GM13977 (cell line): ENCODE measurements at regions not wholly inside any gene's neighbourhood (a gene's known extent, or its start where the extent isn't known, plus 50 kb on each side); places are given as distances from the start of the nearest gene placed in this dataset.

Experiments
- DNase-seq: peaks from one replicate; pipeline ENCODE4 v3.0.0; 2012; ENCODE audit warnings: low spot score
- in situ Hi-C: fragments of 300-500 bp; cut with MboI; formaldehyde crosslinking; loops from one replicate; pipeline ENCODE4 v1.12.0; 2022; ENCODE audit warnings: low sequenced_read_pairs, low pct_unique_long_range_greater_than_20kb, mixed read lengths, inconsistent platforms; ENCODE audit not compliant: unreplicated experiment
- TF ChIP-seq, protein P1 (sequence below): IDR thresholded peaks from 2 replicates; pipeline ENCODE4 v1.5.1; 2012; ENCODE audit warnings: mild to moderate bottlenecking, control low read depth; ENCODE audit not compliant: insufficient read depth; ENCODE audit errors: extremely low read depth, missing control alignments

DNA sequence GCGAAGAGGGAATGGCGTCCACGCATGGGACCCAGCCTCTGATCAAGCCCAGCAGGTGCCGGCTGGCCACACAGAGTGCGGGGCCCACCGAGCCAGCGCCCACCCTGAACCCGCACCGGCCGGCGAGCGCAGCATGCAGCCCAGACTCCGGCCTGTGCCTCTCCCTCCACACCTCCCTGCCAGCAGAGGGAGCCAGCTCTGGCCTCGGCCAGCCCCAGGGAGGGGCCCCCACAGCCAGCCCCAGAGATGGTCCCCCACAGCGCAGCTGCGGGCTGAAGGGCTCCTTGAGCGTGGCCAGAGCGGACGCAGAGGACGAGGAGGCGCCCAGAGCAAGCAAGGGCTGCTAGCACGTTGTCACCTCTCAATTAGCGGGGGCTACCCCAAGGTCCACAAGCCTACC, 904.5 kb downstream of the SLITRK6 start:
- TF ChIP-seq, protein P1, sequence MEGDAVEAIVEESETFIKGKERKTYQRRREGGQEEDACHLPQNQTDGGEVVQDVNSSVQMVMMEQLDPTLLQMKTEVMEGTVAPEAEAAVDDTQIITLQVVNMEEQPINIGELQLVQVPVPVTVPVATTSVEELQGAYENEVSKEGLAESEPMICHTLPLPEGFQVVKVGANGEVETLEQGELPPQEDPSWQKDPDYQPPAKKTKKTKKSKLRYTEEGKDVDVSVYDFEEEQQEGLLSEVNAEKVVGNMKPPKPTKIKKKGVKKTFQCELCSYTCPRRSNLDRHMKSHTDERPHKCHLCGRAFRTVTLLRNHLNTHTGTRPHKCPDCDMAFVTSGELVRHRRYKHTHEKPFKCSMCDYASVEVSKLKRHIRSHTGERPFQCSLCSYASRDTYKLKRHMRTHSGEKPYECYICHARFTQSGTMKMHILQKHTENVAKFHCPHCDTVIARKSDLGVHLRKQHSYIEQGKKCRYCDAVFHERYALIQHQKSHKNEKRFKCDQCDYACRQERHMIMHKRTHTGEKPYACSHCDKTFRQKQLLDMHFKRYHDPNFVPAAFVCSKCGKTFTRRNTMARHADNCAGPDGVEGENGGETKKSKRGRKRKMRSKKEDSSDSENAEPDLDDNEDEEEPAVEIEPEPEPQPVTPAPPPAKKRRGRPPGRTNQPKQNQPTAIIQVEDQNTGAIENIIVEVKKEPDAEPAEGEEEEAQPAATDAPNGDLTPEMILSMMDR, result peak; percentile 21
- in situ Hi-C loops, result loop anchor here (10.0 kb wide), 1 partner anchor 900 kb away; the partner anchor contains the start of gene SLITRK6
- DNase-seq, result no peak

- DNase-seq, result no peak
- TF ChIP-seq, protein P1, result no peak
- in situ Hi-C loops, result no loop called here
Measured at GRCh38 chr13:84885868-84886267, 913.4 kb downstream of the SLITRK6 start.

DNA sequence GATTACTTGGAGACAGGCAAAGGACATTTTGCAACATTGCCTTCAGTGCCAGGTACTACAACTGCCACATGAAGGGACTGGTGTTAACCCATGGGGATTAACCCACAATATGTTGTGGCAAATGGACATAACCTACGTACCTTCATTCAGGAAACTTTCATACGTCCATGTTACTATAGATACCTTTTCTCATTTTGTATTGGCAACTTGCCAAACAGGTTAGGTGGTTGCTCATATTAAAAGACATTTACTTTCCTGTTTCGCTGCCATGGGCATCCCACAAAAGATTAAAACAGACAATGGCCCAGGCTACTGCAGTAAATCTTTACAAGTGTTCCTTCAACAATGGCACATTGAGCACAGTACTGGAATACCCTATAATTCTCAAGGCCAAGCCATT, 925.3 kb downstream of the SLITRK6 start:
- in situ Hi-C loops, result no loop called here
- no peak for DNase-seq
- TF ChIP-seq, protein P1, result no peak

GRCh38 chr13:84870190-84870589, 929.0 kb downstream of the SLITRK6 start:
- in situ Hi-C loops, result no loop called here
- TF ChIP-seq, protein P1, result peak; percentile 35
- DNase-seq, result no peak

GRCh38 chr13:84867246-84867645, 932.0 kb downstream of the SLITRK6 start:
- TF ChIP-seq, protein P1, result no peak
- in situ Hi-C loops, result no loop called here

DNA sequence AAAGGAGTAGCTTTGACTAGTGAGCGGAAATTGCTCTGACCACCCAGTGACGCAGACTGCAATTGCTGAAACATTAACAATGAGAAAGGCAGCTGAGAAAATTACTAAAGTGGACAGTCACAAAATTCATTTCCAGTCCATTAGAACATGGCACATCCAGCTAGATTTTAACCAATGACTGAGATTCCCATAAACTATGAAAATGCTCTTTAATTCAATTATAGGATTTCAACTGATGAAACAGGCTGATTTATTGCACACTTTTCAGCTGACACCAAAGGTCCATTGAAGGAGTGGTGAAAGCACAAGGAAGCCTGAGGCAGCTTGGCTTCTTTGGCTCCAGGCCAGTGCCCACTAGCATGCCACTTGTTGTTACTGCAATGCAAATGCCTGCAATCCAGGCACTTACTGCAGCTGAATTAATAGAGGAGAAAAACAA, 933.4 kb downstream of the SLITRK6 start:
- TF ChIP-seq, protein P1, result no peak
- in situ Hi-C loops, result no loop called here
- DNase-seq, result no peak

More at GRCh38 chr13:84867246-84867645, 932.0 kb downstream of the SLITRK6 start:
- DNase-seq, result no peak

- in situ Hi-C loops, result no loop called here
- TF ChIP-seq, protein P1, result no peak
- DNase-seq, result no peak
Measured at GRCh38 chr13:84864341-84864740, 934.9 kb downstream of the SLITRK6 start.
